Mesenteric fat pad (tissue), 1 donor: ENCODE measurements at regions not wholly inside any gene's neighbourhood (a gene's known extent, or its start where the extent isn't known, plus 50 kb on each side); places are given as distances from the start of the nearest gene placed in this dataset.

Experiments used
- DNase-seq: peaks from one replicate; pipeline ENCODE4 v3.0.0-alpha.2; 2020; ENCODE audit warnings: low spot score
- donor health status: DM: yes; HTN: yes; CAD: no.

- DNase-seq, result no peak
Observed at GRCh38 chr5:42338136-42338535, 85.1 kb upstream of the GHR start.

GRCh38 chr5:42349163-42349562, 74.1 kb upstream of the GHR start:
- no peak for DNase-seq

GRCh38 chr5:42351956-42352355, 71.3 kb upstream of the GHR start:
- DNase-seq, result no peak

- no peak for DNase-seq
Observed at GRCh38 chr5:42360056-42360455, 63.2 kb upstream of the GHR start.

- DNase-seq, result no peak
Observed at GRCh38 chr5:42360616-42361314, 62.5 kb upstream of the GHR start.

GRCh38 chr5:42361315-42361688, 61.9 kb upstream of the GHR start:
- DNase-seq, result no peak

GRCh38 chr5:42366051-42366450, 57.2 kb upstream of the GHR start:
- no peak for DNase-seq
